SH-SY5Y (cell line): ENCODE measurements at regions not wholly inside any gene's neighbourhood (a gene's known extent, or its start where the extent isn't known, plus 50 kb on each side); places are given as distances from the start of the nearest gene placed in this dataset.

ENCODE experiments used
- GATA2 ChIP-seq: IDR thresholded peaks from 2 replicates; pipeline ENCODE4 v1.6.1; 2011; ENCODE audit warnings: mild to moderate bottlenecking, low read depth, low read length
- GATA3 ChIP-seq: IDR thresholded peaks from 2 replicates; pipeline ENCODE4 v1.6.1; 2011; ENCODE audit warnings: low read depth, mild to moderate bottlenecking, low read length, moderate library complexity

DNA sequence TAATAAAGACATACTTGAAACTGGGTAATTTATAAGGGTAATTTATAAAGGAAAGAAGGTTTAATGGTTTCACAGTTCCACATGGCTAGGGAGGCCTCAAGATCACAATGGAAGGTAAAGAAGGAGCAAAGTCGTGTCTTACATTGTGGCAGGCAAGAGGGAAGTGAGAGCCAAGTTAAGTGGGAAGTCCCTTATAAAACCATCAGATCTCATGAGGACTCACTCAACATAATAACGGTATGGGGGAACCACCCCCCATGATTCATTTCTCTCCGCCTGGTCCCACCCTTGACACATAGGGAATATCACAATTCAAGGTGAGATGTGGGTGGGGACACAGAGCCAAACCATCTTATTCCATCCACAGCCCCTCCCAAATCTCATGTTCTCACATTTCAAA, 76.8 kb upstream of the ZNF678 start:
- TF ChIP-seq GATA2 (no peak), GATA3 (no peak)
